Small intestine (tissue), 7 donors: ENCODE measurements at regions not wholly inside any gene's neighbourhood (a gene's known extent, or its start where the extent isn't known, plus 50 kb on each side); places are given as distances from the start of the nearest gene placed in this dataset.

Experiments used
- DNase-seq, 2 donors: peaks; one replicate each; pipeline versions ENCODE4 v3.0.0 to v3.0.0-alpha.2; 2013
- FAIRE-seq: peaks from 2 replicates; lab custom pipeline; 2012; peaks lifted over from hg19 to GRCh38; lab: Jason Lieb, UNC
- H3K27ac ChIP-seq, 3 donors: one replicate each; pipeline ENCODE4 v1.5.1; 2013; ENCODE audit warnings: low read length in 2 of 3, mild to moderate bottlenecking in 2 of 3, control low read depth in 1 of 3, inconsistent platforms in 1 of 3, low read depth in 1 of 3, moderate library complexity in 1 of 3
- H3K27me3 ChIP-seq, 3 donors: one replicate each; pipeline ENCODE4 v1.6.1; 2013; ENCODE audit warnings: low read length in 3 of 3, inconsistent platforms in 1 of 3; ENCODE audit not compliant: control insufficient read depth in 3 of 3, insufficient read depth in 3 of 3
- H3K36me3 ChIP-seq, 3 donors: one replicate each; pipeline ENCODE4 v1.6.1; 2013; ENCODE audit warnings: low read length in 3 of 3, inconsistent platforms in 1 of 3, low read depth in 1 of 3, mild to moderate bottlenecking in 1 of 3, moderate library complexity in 1 of 3; ENCODE audit not compliant: control insufficient read depth in 3 of 3, insufficient read depth in 2 of 3
- H3K4me1 ChIP-seq, 3 donors: one replicate each; pipeline ENCODE4 v1.6.1; 2013; ENCODE audit warnings: low read length in 2 of 3, inconsistent platforms in 1 of 3, low read depth in 1 of 3, mild to moderate bottlenecking in 1 of 3, moderate library complexity in 1 of 3; ENCODE audit not compliant: control insufficient read depth in 3 of 3, insufficient read depth in 2 of 3
- H3K4me3 ChIP-seq, 3 donors: one replicate each; pipeline ENCODE4 v1.5.1; 2013; ENCODE audit warnings: low read length in 3 of 3, control low read depth in 1 of 3, inconsistent platforms in 1 of 3, low read depth in 1 of 3, mild to moderate bottlenecking in 1 of 3, moderate library complexity in 1 of 3
- H3K9me3 ChIP-seq, 2 donors: one replicate each; pipeline ENCODE4 v1.6.1; 2013; ENCODE audit warnings: low read depth in 1 of 2, low read length in 1 of 2; ENCODE audit not compliant: control insufficient read depth in 2 of 2, insufficient read depth in 1 of 2
- WGBS, 3 donors: extraction: QIAGEN DNeasy Blood & Tissue Kit; methylation state at CpG; one replicate each; pipeline ENCODE4 v1.1.7; 2013; 5-methylcytosine and 5-hydroxymethylcytosine counted together
- donor health status: healthy with polysubstance abuse.
- donor health status: control.
- donor health status: control.
- donor health status: Bipolar disorder and iron deficiency.
- donor health status: healthy.

GRCh38 chr18:66159451-66159850, 408.6 kb downstream of the CDH7 start:
- Histone ChIP-seq H3K4me1 (no peaks in the 10 kb centered on the region), H3K4me3 (no peak overlapping the region), H3K9me3 (no peaks in the 10 kb centered on the region), H3K36me3 (no peaks in the 10 kb centered on the region), H3K27ac (no peak overlapping the region), H3K27me3 (no peaks in the 10 kb centered on the region)
- DNase-seq (no peak), FAIRE-seq (no peak)
- 91 to 96% (median 91%) methylated on average over 1 of the region's 1 CpG for WGBS, 3 donors

GRCh38 chr18:66156946-66157687, 406.3 kb downstream of the CDH7 start:
- no peak overlapping the region for H3K27ac ChIP-seq
- H3K4me1 ChIP-seq, result no peaks in the 10 kb centered on the region
- DNase-seq (no peak), FAIRE-seq (no peak)
- no peak overlapping the region for H3K4me3 ChIP-seq
- no peaks in the 10 kb centered on the region for H3K27me3 ChIP-seq
- H3K36me3 ChIP-seq, result no peaks in the 10 kb centered on the region
- no peaks in the 10 kb centered on the region for H3K9me3 ChIP-seq

GRCh38 chr18:66150650-66151049, 399.8 kb downstream of the CDH7 start:
- Histone ChIP-seq H3K4me1 (no peaks in the 10 kb centered on the region), H3K4me3 (no peak overlapping the region), H3K27me3 (no peaks in the 10 kb centered on the region), H3K27ac (no peak overlapping the region), H3K9me3 (no peaks in the 10 kb centered on the region), H3K36me3 (no peaks in the 10 kb centered on the region)
- DNase-seq (no peak), FAIRE-seq (no peak)
- 73 to 87% (median 78%) methylated on average over 1 of the region's 1 CpG for WGBS, 3 donors

GRCh38 chr18:66143029-66143428, 392.2 kb downstream of the CDH7 start:
- Histone ChIP-seq H3K9me3 (no peaks in the 10 kb centered on the region), H3K27ac (no peak overlapping the region), H3K4me1 (no peaks in the 10 kb centered on the region), H3K4me3 (no peak overlapping the region), H3K36me3 (no peaks in the 10 kb centered on the region), H3K27me3 (no peaks in the 10 kb centered on the region)
- 54 to 70% (median 56%) methylated on average over 2 of the region's 2 CpGs for WGBS, 3 donors
- FAIRE-seq (no peak), DNase-seq (no peak)

GRCh38 chr18:66141716-66142115, 390.9 kb downstream of the CDH7 start:
- DNase-seq (no peak), FAIRE-seq (no peak)
- Histone ChIP-seq H3K27me3 (no peaks in the 10 kb centered on the region), H3K4me3 (no peak overlapping the region), H3K27ac (no peak overlapping the region), H3K36me3 (no peaks in the 10 kb centered on the region), H3K9me3 (no peaks in the 10 kb centered on the region), H3K4me1 (no peaks in the 10 kb centered on the region)
- 72 to 81% (median 74%) methylated on average over 4 of the region's 4 CpGs for WGBS, 3 donors

GRCh38 chr18:66138642-66139041, 387.8 kb downstream of the CDH7 start:
- H3K4me1 ChIP-seq, result no peaks in the 10 kb centered on the region
- 72 to 84% (median 79%) methylated on average over 5 of the region's 5 CpGs for WGBS, 3 donors
- no peaks in the 10 kb centered on the region for H3K9me3 ChIP-seq
- H3K36me3 ChIP-seq, result no peaks in the 10 kb centered on the region
- no peak overlapping the region for H3K27ac ChIP-seq
- FAIRE-seq (no peak), DNase-seq (no peak)
- no peaks in the 10 kb centered on the region for H3K27me3 ChIP-seq
- no peak overlapping the region for H3K4me3 ChIP-seq

- Histone ChIP-seq H3K27ac (no peak overlapping the region), H3K4me1 (no peaks in the 10 kb centered on the region), H3K4me3 (no peak overlapping the region), H3K27me3 (no peaks in the 10 kb centered on the region), H3K36me3 (no peaks in the 10 kb centered on the region), H3K9me3 (no peaks in the 10 kb centered on the region)
- WGBS, 3 donors, result 78 to 90% (median 78%) methylated on average over 1 of the region's 1 CpG
- DNase-seq, result no peak
- no peak for FAIRE-seq
Observed at GRCh38 chr18:66136039-66136438, 385.2 kb downstream of the CDH7 start.

- FAIRE-seq, result no peak
- no peaks in the 10 kb centered on the region for H3K4me1 ChIP-seq
- WGBS, 3 donors, result 58 to 74% (median 58%) methylated on average over 4 of the region's 4 CpGs
- no peaks in the 10 kb centered on the region for H3K9me3 ChIP-seq
- no peaks in the 10 kb centered on the region for H3K36me3 ChIP-seq
- no peak overlapping the region for H3K4me3 ChIP-seq
- no peak overlapping the region for H3K27ac ChIP-seq
- H3K27me3 ChIP-seq, result no peaks in the 10 kb centered on the region
- no peak for DNase-seq
Observed at GRCh38 chr18:66129248-66129647, 378.4 kb downstream of the CDH7 start.

GRCh38 chr18:66126266-66126665, 375.5 kb downstream of the CDH7 start:
- no peaks in the 10 kb centered on the region for H3K27me3 ChIP-seq
- H3K9me3 ChIP-seq, result no peaks in the 10 kb centered on the region
- WGBS, 3 donors, result 59 to 70% (median 67%) methylated on average over 2 of the region's 2 CpGs
- H3K4me1 ChIP-seq, result no peaks in the 10 kb centered on the region
- H3K4me3 ChIP-seq, result no peak overlapping the region
- H3K36me3 ChIP-seq, result no peaks in the 10 kb centered on the region
- no peak overlapping the region for H3K27ac ChIP-seq
- FAIRE-seq (no peak), DNase-seq (no peak)
